H1 (cell line): ENCODE measurements at regions not wholly inside any gene's neighbourhood (a gene's known extent, or its start where the extent isn't known, plus 50 kb on each side); places are given as distances from the start of the nearest gene placed in this dataset.

Experiments used
- CTCF ChIA-PET: fragments of 300-600 bp; sonication (Branson Sonifier 250); formaldehyde crosslinking; loops from one replicate; lab custom pipeline; 2021; ENCODE audit not compliant: partially characterized antibody; lab: Charles Lee
- POLR2A ChIA-PET: fragments of 300-600 bp; sonication (Branson Sonifier 250); formaldehyde crosslinking; loops from one replicate; lab custom pipeline; 2021; ENCODE audit warnings: inconsistent platforms; ENCODE audit not compliant: partially characterized antibody; lab: Charles Lee
- DNase-seq, 2 experiments: peaks; one replicate each; pipeline versions ENCODE4 v3.0.0 to v3.0.0-alpha.2; 2010 to 2022; ENCODE audit warnings: low spot score in 2 of 2, low read depth in 1 of 2, mixed read lengths in 1 of 2
- FAIRE-seq: peaks from 2 replicates; lab custom pipeline; 2011; peaks lifted over from hg19 to GRCh38; lab: Jason Lieb, UNC
- H2AFZ ChIP-seq: 2 replicates; pipeline ENCODE4 v1.8.1; 2012; ENCODE audit warnings: low read length, inconsistent platforms
- H2AK5ac ChIP-seq: 2 replicates; pipeline ENCODE4 v1.6.1; 2013; ENCODE audit warnings: low read depth, low read length
- H2BK120ac ChIP-seq: replicated peaks from 2 replicates; pipeline ENCODE3; 2013; ENCODE audit warnings: low read depth, low read length, inconsistent platforms
- H2BK12ac ChIP-seq: 2 replicates; pipeline ENCODE4 v1.6.1; 2013; ENCODE audit warnings: low read depth, low read length
- H2BK15ac ChIP-seq: 2 replicates; pipeline ENCODE4 v1.6.1; 2013; ENCODE audit warnings: low read length
- H2BK20ac ChIP-seq: 2 replicates; pipeline ENCODE4 v1.6.1; 2013; ENCODE audit warnings: low read length
- H2BK5ac ChIP-seq: 2 replicates; pipeline ENCODE4 v1.6.1; 2013; ENCODE audit warnings: low read depth, low read length
- H3K14ac ChIP-seq: 2 replicates; pipeline ENCODE4 v1.6.1; 2013; ENCODE audit warnings: inconsistent platforms; ENCODE audit not compliant: insufficient read length
- H3K18ac ChIP-seq: 2 replicates; pipeline ENCODE4 v1.6.1; 2013; ENCODE audit warnings: low read length; ENCODE audit errors: extremely low read depth
- H3K23ac ChIP-seq: 2 replicates; pipeline ENCODE4 v1.6.1; 2013; ENCODE audit warnings: inconsistent platforms; ENCODE audit not compliant: insufficient read length
- H3K23me2 ChIP-seq: 2 replicates; pipeline ENCODE4 v1.6.1; 2013; ENCODE audit warnings: low read depth, low read length
- H3K27ac ChIP-seq: 2 replicates; pipeline ENCODE4 v1.6.1; 2011; ENCODE audit warnings: low read depth, low read length, inconsistent platforms
- H3K27me3 ChIP-seq, 4 experiments: replicated peaks in 1 of 4; 1 replicate in 1 of 4; 2 replicates in 3 of 4; pipeline versions ENCODE4 v1.6.1 to v1.8.1; 2011 to 2013; ENCODE audit warnings: low read length in 3 of 4, mild to moderate bottlenecking in 3 of 4, inconsistent platforms in 2 of 4, mixed read lengths in 2 of 4, moderate library complexity in 1 of 4; ENCODE audit not compliant: control insufficient read depth in 3 of 4, insufficient read depth in 3 of 4; ENCODE audit errors: extremely low read depth in 1 of 4
- H3K36me3 ChIP-seq, 4 experiments: 2 replicates each; pipeline versions ENCODE4 v1.6.1 to v1.8.1; 2011 to 2013; ENCODE audit warnings: mild to moderate bottlenecking in 4 of 4, low read length in 3 of 4, moderate library complexity in 2 of 4, control low read depth in 1 of 4, inconsistent platforms in 1 of 4; ENCODE audit not compliant: insufficient read depth in 4 of 4, control insufficient read depth in 2 of 4
- H3K4ac ChIP-seq: replicated peaks from 2 replicates; pipeline ENCODE3; 2013; ENCODE audit warnings: low read length, low read depth, mixed read lengths, inconsistent platforms; ENCODE audit not compliant: insufficient read length
- H3K4me1 ChIP-seq, 4 experiments: replicated peaks in 1 of 4; 1 replicate in 1 of 4; 2 replicates in 3 of 4; pipeline versions ENCODE4 v1.6.1 to v1.8.1; 2011 to 2013; ENCODE audit warnings: low read length in 3 of 4, inconsistent platforms in 2 of 4, mixed read lengths in 1 of 4; ENCODE audit not compliant: insufficient read depth in 4 of 4, control insufficient read depth in 3 of 4
- H3K4me2 ChIP-seq, 2 experiments: 2 replicates each; pipeline versions ENCODE4 v1.6.1 to v1.8.1; 2011 to 2013; ENCODE audit warnings: low read depth in 2 of 2, low read length in 2 of 2, control low read depth in 1 of 2, inconsistent platforms in 1 of 2, mild to moderate bottlenecking in 1 of 2; ENCODE audit not compliant: insufficient read depth in 1 of 2
- H3K4me3 ChIP-seq, 4 experiments: fragments of 200-600, 300-600 bp in 1 of 4; sonication (generic), shearing (Covaris generic), sonication (Bioruptor Twin) in 1 of 4; 2 replicates each; pipeline versions ENCODE4 v1.5.1 to v1.8.1; 2011 to 2016; ENCODE audit warnings: low read length in 4 of 4, low read depth in 3 of 4, control low read depth in 2 of 4, inconsistent platforms in 2 of 4, mild to moderate bottlenecking in 2 of 4, mixed read lengths in 1 of 4, moderate library complexity in 1 of 4; ENCODE audit not compliant: insufficient read depth in 2 of 4; ENCODE audit errors: extremely low read depth in 1 of 4
- H3K56ac ChIP-seq: replicated peaks from 2 replicates; pipeline ENCODE3; 2013; ENCODE audit warnings: low read depth, mild to moderate bottlenecking, mixed read lengths, low read length, inconsistent platforms; ENCODE audit not compliant: insufficient read length
- H3K79me1 ChIP-seq: 2 replicates; pipeline ENCODE4 v1.6.1; 2013; ENCODE audit warnings: low read depth, low read length, control low read depth
- H3K79me2 ChIP-seq, 2 experiments: 2 replicates each; pipeline versions ENCODE4 v1.6.1 to v1.8.1; 2012 to 2013; ENCODE audit warnings: low read length in 2 of 2, mild to moderate bottlenecking in 2 of 2, inconsistent platforms in 1 of 2; ENCODE audit not compliant: insufficient read depth in 2 of 2, control insufficient read depth in 1 of 2
- H3K9ac ChIP-seq, 4 experiments: replicated peaks in 1 of 4; 1 replicate in 1 of 4; 2 replicates in 3 of 4; pipeline versions ENCODE4 v1.6.1 to v1.8.1; 2011 to 2013; ENCODE audit warnings: low read depth in 3 of 4, low read length in 3 of 4, control low read depth in 2 of 4, mild to moderate bottlenecking in 2 of 4, moderate library complexity in 2 of 4, inconsistent platforms in 1 of 4; ENCODE audit errors: extremely low read depth in 1 of 4
- H3K9me3 ChIP-seq, 2 experiments: 2 replicates each; pipeline versions ENCODE4 v1.6.1 to v1.8.1; 2012 to 2013; ENCODE audit warnings: mild to moderate bottlenecking in 2 of 2, moderate library complexity in 2 of 2, control low read depth in 1 of 2, inconsistent platforms in 1 of 2, low read depth in 1 of 2, low read length in 1 of 2, mixed read lengths in 1 of 2; ENCODE audit not compliant: insufficient read depth in 2 of 2
- H4K20me1 ChIP-seq, 2 experiments: replicated peaks in 1 of 2; 2 replicates each; pipeline versions ENCODE3 to v1.8.1; 2011 to 2013; ENCODE audit warnings: inconsistent platforms in 2 of 2, low read length in 2 of 2, mild to moderate bottlenecking in 1 of 2; ENCODE audit not compliant: insufficient read depth in 2 of 2, control insufficient read depth in 1 of 2
- H4K5ac ChIP-seq: 2 replicates; pipeline ENCODE4 v1.6.1; 2013; ENCODE audit warnings: low read length, low read depth, mixed read lengths, inconsistent platforms; ENCODE audit not compliant: insufficient read length
- H4K8ac ChIP-seq: 2 replicates; pipeline ENCODE4 v1.8.0; 2013; ENCODE audit warnings: mild to moderate bottlenecking, moderate library complexity, low read length, inconsistent platforms; ENCODE audit not compliant: insufficient read depth; ENCODE audit errors: extremely low read depth
- H4K91ac ChIP-seq: replicated peaks from 2 replicates; pipeline ENCODE3; 2013; ENCODE audit warnings: low read length, mixed read lengths, inconsistent platforms; ENCODE audit not compliant: insufficient read length
- BCL11A ChIP-seq, 2 experiments: IDR thresholded peaks; one replicate each; pipeline ENCODE4 v1.6.1; 2011; ENCODE audit warnings: low read depth in 2 of 2, low read length in 2 of 2, mild to moderate bottlenecking in 2 of 2
- E2F6 ChIP-seq: IDR thresholded peaks from 2 replicates; pipeline ENCODE4 v1.6.1; 2012; ENCODE audit warnings: inconsistent platforms
- GABPA ChIP-seq: IDR thresholded peaks from 2 replicates; pipeline ENCODE4 v1.6.1; 2011; ENCODE audit warnings: mild to moderate bottlenecking, low read length, moderate library complexity, borderline replicate concordance; ENCODE audit not compliant: insufficient read depth
- PHF8 ChIP-seq: fragments of 200-600 bp; sonication (generic); conservative IDR thresholded peaks from 2 replicates; pipeline ENCODE4 v1.7.1; 2012; ENCODE audit warnings: low read depth, mild to moderate bottlenecking, inconsistent platforms, low read length, moderate library complexity
- POLR2AphosphoS5 ChIP-seq: IDR thresholded peaks from 2 replicates; pipeline ENCODE4 v1.6.1; 2011; ENCODE audit warnings: low read depth, low read length
- RAD21 ChIP-seq, 2 experiments: IDR thresholded peaks in 1 of 2; conservative IDR thresholded peaks in 1 of 2; 2 replicates each; pipeline ENCODE4 v1.6.1; 2011; ENCODE audit warnings: low read depth in 2 of 2, low read length in 2 of 2, improper control_type of control experiment in 1 of 2, inconsistent platforms in 1 of 2, mild to moderate bottlenecking in 1 of 2, moderate library complexity in 1 of 2
- SP2 ChIP-seq: IDR thresholded peaks from 2 replicates; pipeline ENCODE4 v1.6.1; 2012; ENCODE audit warnings: mild to moderate bottlenecking, low read length, inconsistent platforms
- TCF12 ChIP-seq: IDR thresholded peaks from 2 replicates; pipeline ENCODE4 v1.6.1; 2011; ENCODE audit warnings: low read depth, mild to moderate bottlenecking, low read length
- WGBS, 2 experiments: shearing (Covaris generic) in 1 of 2; methylation state at CpG; one replicate each; pipeline versions ENCODE4 v1.1.6 to v1.1.7; 2013 to 2015; ENCODE audit warnings: low lambda C conversion rate in 2 of 2, mixed read lengths in 2 of 2, inconsistent platforms in 1 of 2, low coverage in 1 of 2, missing lambda C conversion rate in 1 of 2; ENCODE audit not compliant: insufficient replicate concordance in 2 of 2, insufficient coverage in 1 of 2, insufficient read length in 1 of 2; ENCODE audit errors: extremely low coverage in 1 of 2, missing lambda C conversion rate in 1 of 2; 5-methylcytosine and 5-hydroxymethylcytosine counted together
- TF ChIP-seq, protein P1 (sequence below): IDR thresholded peaks from 2 replicates; pipeline ENCODE4 v1.6.1; 2011; ENCODE audit warnings: low read depth, mild to moderate bottlenecking, low read length; ENCODE audit not compliant: insufficient read depth
- TF ChIP-seq, protein P2 (sequence below): IDR thresholded peaks from 2 replicates; pipeline ENCODE4 v1.6.1; 2012; ENCODE audit warnings: inconsistent platforms

DNA sequence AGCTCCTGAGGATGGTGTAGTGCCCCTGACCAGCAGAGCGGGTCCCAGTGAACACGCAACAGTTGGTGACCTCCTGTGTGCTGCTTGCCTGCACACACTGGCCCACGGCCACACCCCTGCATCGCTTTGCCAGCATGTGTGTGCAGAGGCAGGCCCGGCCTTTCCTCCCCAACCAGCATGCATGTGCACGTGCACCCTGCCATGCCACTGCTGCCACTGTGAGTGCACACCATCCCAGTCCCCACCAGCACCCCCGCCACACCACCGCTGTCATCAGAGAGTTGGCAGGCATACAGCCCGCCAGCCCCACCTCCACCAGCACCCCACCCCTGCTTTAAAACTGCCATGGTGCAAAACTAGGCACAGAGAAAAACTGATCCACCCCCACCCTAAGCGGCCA is 197.4 kb upstream of the SRD5A2 start:
- no peak overlapping the region for H3K4me2 ChIP-seq
- H4K5ac ChIP-seq, result no peak overlapping the region
- no peaks in the 10 kb centered on the region for H3K23me2 ChIP-seq
- 0 out of 2 replicates have a peak overlapping the region, but pooled peaks have one; percentile 2 for H2BK12ac ChIP-seq
- no peak overlapping the region for H3K9ac ChIP-seq
- no peak overlapping the region for H3K27ac ChIP-seq
- DNase-seq, result no peak
- H3K4me1 ChIP-seq, result no peaks in the 10 kb centered on the region
- no peaks in the 10 kb centered on the region for H4K20me1 ChIP-seq
- H3K4ac ChIP-seq, result no peak overlapping the region
- H2BK20ac ChIP-seq, result no peak overlapping the region
- WGBS, 2 experiments, result 87% methylated on average over 10 of the region's 10 CpGs; no CpG with 5 or more reads in 1 of the 2 experiments
- H3K14ac ChIP-seq, result no peak overlapping the region
- H2BK120ac ChIP-seq, result no peak overlapping the region
- no peak overlapping the region for H4K8ac ChIP-seq
- CTCF ChIA-PET, result no interaction called here
- H2AK5ac ChIP-seq, result no peak overlapping the region
- H3K79me2 ChIP-seq, result no peaks in the 10 kb centered on the region
- no peaks in the 10 kb centered on the region for H3K27me3 ChIP-seq
- no peaks in the 10 kb centered on the region for H3K36me3 ChIP-seq
- TF ChIP-seq, protein P1, sequence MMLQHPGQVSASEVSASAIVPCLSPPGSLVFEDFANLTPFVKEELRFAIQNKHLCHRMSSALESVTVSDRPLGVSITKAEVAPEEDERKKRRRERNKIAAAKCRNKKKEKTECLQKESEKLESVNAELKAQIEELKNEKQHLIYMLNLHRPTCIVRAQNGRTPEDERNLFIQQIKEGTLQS, result no peak
- TF ChIP-seq TCF12, result no peak
- TF ChIP-seq, protein P2, sequence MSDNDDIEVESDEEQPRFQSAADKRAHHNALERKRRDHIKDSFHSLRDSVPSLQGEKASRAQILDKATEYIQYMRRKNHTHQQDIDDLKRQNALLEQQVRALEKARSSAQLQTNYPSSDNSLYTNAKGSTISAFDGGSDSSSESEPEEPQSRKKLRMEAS, result no peak
- no peak for TF ChIP-seq POLR2AphosphoS5
- no peak for TF ChIP-seq BCL11A (IDR thresholded peaks at IDR 0.05; ENCODE audit: low read depth in 2 of 2, low read length in 2 of 2)
- TF ChIP-seq SP2, result no peak
- no peak for TF ChIP-seq E2F6
- no peak for TF ChIP-seq GABPA
- no peak for TF ChIP-seq RAD21 (IDR thresholded peaks at IDR 0.05 in 1 of 2, conservative IDR thresholded peaks at IDR 0.05 in 1 of 2; ENCODE audit: low read depth in 2 of 2, low read length in 2 of 2)
- TF ChIP-seq PHF8, result no peak
- H3K79me1 ChIP-seq, result no peaks in the 10 kb centered on the region
- no peak overlapping the region for H3K23ac ChIP-seq
- POLR2A ChIA-PET, result no interaction called here
- H4K91ac ChIP-seq, result no peak overlapping the region
- H2BK15ac ChIP-seq, result no peak overlapping the region
- no peak overlapping the region for H3K4me3 ChIP-seq
- no peak overlapping the region for H2BK5ac ChIP-seq
- FAIRE-seq, result no peak
- no peak overlapping the region for H2AFZ ChIP-seq
- H3K56ac ChIP-seq, result no peak overlapping the region
- peaks cover 17 to 21% of the 10 kb centered on the region in 2 experiments; a peak in 3 of 4 replicates for H3K9me3 ChIP-seq
- no peak overlapping the region for H3K18ac ChIP-seq
